H1 (cell line): ENCODE measurements at regions not wholly inside any gene's neighbourhood (a gene's known extent, or its start where the extent isn't known, plus 50 kb on each side); places are given as distances from the start of the nearest gene placed in this dataset.

Experiments used
- ASH2L ChIP-seq: fragments of 200-600, 300-600 bp; sonication (generic); IDR thresholded peaks from one replicate; pipeline ENCODE4 v1.7.1; 2017; ENCODE audit warnings: low read length
- CREB1 ChIP-seq: IDR thresholded peaks from 2 replicates; pipeline ENCODE4 v1.6.1; 2012; ENCODE audit warnings: inconsistent platforms
- EGR1 ChIP-seq: IDR thresholded peaks from 2 replicates; pipeline ENCODE4 v1.6.1; 2011; ENCODE audit warnings: low read depth, low read length, borderline replicate concordance
- EZH2 ChIP-seq: fragments of 200-600 bp; sonication (generic); IDR thresholded peaks from 2 replicates; pipeline ENCODE4 v1.7.1; 2012; ENCODE audit warnings: low read depth, mild to moderate bottlenecking, moderate library complexity, low read length, inconsistent platforms; ENCODE audit not compliant: severe bottlenecking
- GABPA ChIP-seq: IDR thresholded peaks from 2 replicates; pipeline ENCODE4 v1.6.1; 2011; ENCODE audit warnings: mild to moderate bottlenecking, low read length, moderate library complexity, borderline replicate concordance; ENCODE audit not compliant: insufficient read depth
- JUN ChIP-seq: IDR thresholded peaks from 2 replicates; pipeline ENCODE4 v1.6.1; 2011; ENCODE audit warnings: low read depth, mild to moderate bottlenecking, improper control_type of control experiment, low read length
- RAD21 ChIP-seq, 2 experiments: IDR thresholded peaks in 1 of 2; conservative IDR thresholded peaks in 1 of 2; 2 replicates each; pipeline ENCODE4 v1.6.1; 2011; ENCODE audit warnings: low read depth in 2 of 2, low read length in 2 of 2, improper control_type of control experiment in 1 of 2, inconsistent platforms in 1 of 2, mild to moderate bottlenecking in 1 of 2, moderate library complexity in 1 of 2
- SUZ12 ChIP-seq: fragments of 200-600 bp; sonication (generic); IDR thresholded peaks from 2 replicates; pipeline ENCODE4 v1.6.1; 2012; ENCODE audit warnings: mild to moderate bottlenecking, inconsistent platforms, low read length, moderate library complexity, mixed read lengths
- TF ChIP-seq, protein P1 (sequence below): fragments of 300-600 bp; sonication (generic); IDR thresholded peaks from 2 replicates; pipeline ENCODE4 v1.7.1; 2012; ENCODE audit warnings: low read length, moderate library complexity, mild to moderate bottlenecking, inconsistent platforms; ENCODE audit not compliant: insufficient replicate concordance
- TF ChIP-seq, protein P2 (sequence below): IDR thresholded peaks from 2 replicates; pipeline ENCODE4 v1.6.1; 2012; ENCODE audit warnings: inconsistent platforms
- TF ChIP-seq, protein P3 (sequence below): IDR thresholded peaks from 2 replicates; pipeline ENCODE4 v1.6.1; 2012; ENCODE audit warnings: inconsistent platforms

DNA sequence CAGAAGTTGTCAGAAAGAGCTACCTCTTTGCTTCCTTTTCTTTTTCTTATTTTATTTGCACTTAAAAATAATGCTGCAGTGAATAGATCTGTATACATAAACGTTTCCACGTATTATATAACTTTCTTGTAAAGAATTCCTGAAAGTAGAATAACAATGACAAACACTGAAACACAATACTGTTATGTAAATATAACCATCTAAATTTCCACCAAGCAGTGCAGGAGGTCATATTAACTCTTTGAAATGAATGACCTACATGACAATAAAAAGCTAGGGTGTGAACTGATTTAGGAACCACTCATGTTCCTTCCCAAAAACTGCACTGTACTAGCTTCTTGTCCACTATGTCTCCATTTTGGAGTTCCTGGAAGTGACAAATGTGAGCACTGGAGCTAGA is 85.8 kb downstream of the COX18 start (continued):
- TF ChIP-seq, protein P1, sequence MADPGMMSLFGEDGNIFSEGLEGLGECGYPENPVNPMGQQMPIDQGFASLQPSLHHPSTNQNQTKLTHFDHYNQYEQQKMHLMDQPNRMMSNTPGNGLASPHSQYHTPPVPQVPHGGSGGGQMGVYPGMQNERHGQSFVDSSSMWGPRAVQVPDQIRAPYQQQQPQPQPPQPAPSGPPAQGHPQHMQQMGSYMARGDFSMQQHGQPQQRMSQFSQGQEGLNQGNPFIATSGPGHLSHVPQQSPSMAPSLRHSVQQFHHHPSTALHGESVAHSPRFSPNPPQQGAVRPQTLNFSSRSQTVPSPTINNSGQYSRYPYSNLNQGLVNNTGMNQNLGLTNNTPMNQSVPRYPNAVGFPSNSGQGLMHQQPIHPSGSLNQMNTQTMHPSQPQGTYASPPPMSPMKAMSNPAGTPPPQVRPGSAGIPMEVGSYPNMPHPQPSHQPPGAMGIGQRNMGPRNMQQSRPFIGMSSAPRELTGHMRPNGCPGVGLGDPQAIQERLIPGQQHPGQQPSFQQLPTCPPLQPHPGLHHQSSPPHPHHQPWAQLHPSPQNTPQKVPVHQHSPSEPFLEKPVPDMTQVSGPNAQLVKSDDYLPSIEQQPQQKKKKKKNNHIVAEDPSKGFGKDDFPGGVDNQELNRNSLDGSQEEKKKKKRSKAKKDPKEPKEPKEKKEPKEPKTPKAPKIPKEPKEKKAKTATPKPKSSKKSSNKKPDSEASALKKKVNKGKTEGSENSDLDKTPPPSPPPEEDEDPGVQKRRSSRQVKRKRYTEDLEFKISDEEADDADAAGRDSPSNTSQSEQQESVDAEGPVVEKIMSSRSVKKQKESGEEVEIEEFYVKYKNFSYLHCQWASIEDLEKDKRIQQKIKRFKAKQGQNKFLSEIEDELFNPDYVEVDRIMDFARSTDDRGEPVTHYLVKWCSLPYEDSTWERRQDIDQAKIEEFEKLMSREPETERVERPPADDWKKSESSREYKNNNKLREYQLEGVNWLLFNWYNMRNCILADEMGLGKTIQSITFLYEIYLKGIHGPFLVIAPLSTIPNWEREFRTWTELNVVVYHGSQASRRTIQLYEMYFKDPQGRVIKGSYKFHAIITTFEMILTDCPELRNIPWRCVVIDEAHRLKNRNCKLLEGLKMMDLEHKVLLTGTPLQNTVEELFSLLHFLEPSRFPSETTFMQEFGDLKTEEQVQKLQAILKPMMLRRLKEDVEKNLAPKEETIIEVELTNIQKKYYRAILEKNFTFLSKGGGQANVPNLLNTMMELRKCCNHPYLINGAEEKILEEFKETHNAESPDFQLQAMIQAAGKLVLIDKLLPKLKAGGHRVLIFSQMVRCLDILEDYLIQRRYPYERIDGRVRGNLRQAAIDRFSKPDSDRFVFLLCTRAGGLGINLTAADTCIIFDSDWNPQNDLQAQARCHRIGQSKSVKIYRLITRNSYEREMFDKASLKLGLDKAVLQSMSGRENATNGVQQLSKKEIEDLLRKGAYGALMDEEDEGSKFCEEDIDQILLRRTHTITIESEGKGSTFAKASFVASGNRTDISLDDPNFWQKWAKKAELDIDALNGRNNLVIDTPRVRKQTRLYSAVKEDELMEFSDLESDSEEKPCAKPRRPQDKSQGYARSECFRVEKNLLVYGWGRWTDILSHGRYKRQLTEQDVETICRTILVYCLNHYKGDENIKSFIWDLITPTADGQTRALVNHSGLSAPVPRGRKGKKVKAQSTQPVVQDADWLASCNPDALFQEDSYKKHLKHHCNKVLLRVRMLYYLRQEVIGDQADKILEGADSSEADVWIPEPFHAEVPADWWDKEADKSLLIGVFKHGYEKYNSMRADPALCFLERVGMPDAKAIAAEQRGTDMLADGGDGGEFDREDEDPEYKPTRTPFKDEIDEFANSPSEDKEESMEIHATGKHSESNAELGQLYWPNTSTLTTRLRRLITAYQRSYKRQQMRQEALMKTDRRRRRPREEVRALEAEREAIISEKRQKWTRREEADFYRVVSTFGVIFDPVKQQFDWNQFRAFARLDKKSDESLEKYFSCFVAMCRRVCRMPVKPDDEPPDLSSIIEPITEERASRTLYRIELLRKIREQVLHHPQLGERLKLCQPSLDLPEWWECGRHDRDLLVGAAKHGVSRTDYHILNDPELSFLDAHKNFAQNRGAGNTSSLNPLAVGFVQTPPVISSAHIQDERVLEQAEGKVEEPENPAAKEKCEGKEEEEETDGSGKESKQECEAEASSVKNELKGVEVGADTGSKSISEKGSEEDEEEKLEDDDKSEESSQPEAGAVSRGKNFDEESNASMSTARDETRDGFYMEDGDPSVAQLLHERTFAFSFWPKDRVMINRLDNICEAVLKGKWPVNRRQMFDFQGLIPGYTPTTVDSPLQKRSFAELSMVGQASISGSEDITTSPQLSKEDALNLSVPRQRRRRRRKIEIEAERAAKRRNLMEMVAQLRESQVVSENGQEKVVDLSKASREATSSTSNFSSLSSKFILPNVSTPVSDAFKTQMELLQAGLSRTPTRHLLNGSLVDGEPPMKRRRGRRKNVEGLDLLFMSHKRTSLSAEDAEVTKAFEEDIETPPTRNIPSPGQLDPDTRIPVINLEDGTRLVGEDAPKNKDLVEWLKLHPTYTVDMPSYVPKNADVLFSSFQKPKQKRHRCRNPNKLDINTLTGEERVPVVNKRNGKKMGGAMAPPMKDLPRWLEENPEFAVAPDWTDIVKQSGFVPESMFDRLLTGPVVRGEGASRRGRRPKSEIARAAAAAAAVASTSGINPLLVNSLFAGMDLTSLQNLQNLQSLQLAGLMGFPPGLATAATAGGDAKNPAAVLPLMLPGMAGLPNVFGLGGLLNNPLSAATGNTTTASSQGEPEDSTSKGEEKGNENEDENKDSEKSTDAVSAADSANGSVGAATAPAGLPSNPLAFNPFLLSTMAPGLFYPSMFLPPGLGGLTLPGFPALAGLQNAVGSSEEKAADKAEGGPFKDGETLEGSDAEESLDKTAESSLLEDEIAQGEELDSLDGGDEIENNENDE = no peak
- TF ChIP-seq EZH2 (no peak), GABPA (no peak), EGR1 (no peak), CREB1 (no peak), ASH2L (no peak), JUN (no peak), RAD21 (IDR thresholded peaks at IDR 0.05 in 1 of 2, conservative IDR thresholded peaks at IDR 0.05 in 1 of 2; ENCODE audit: low read depth in 2 of 2, low read length in 2 of 2) (no peak), SUZ12 (no peak)
- TF ChIP-seq, protein P2, sequence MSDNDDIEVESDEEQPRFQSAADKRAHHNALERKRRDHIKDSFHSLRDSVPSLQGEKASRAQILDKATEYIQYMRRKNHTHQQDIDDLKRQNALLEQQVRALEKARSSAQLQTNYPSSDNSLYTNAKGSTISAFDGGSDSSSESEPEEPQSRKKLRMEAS = no peak
- TF ChIP-seq, protein P3, sequence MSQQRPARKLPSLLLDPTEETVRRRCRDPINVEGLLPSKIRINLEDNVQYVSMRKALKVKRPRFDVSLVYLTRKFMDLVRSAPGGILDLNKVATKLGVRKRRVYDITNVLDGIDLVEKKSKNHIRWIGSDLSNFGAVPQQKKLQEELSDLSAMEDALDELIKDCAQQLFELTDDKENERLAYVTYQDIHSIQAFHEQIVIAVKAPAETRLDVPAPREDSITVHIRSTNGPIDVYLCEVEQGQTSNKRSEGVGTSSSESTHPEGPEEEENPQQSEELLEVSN = no peak
